ENCODE measurements at regions not wholly inside any gene's neighbourhood (a gene's known extent, or its start where the extent isn't known, plus 50 kb on each side); places are given as distances from the start of the nearest gene placed in this dataset.
"Not testable (repeated sequence)": the region's sequence is repeated elsewhere in the genome, so short reads cannot be mapped to it uniquely, and the experiment has no call there.

GRCh38 chr13:76329004-76329403, 557.2 kb downstream of the KCTD12 start:
- no peak for DNase-seq

- DNase-seq: no peak
Measured at GRCh38 chr13:76326343-76326742, 559.9 kb downstream of the KCTD12 start.

- no peak for DNase-seq
Measured at GRCh38 chr13:76319921-76320320, 566.3 kb downstream of the KCTD12 start.

- DNase-seq: no peak
Measured at GRCh38 chr13:76316998-76317527, 569.1 kb downstream of the KCTD12 start.

DNA sequence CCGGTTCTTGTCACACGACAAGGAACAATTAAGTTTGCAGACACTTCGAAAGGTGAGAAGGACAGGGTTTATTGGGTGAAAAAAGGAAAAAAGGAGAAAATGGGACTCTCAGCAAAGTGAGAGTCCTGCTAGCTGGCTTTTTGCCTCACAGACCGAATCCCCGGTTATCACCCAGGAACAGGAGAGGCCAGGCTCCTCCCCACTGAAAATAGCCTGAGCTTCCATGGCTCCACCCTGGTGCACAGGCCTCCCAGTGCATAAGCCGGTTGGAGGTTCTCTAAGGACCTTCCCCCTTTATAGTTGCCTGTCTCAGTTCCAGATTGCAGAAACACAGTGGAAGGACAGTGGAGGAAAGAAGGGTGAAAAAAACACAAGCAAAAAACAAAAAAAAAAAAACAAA, 571.7 kb downstream of the KCTD12 start:
- no peak for DNase-seq

DNA sequence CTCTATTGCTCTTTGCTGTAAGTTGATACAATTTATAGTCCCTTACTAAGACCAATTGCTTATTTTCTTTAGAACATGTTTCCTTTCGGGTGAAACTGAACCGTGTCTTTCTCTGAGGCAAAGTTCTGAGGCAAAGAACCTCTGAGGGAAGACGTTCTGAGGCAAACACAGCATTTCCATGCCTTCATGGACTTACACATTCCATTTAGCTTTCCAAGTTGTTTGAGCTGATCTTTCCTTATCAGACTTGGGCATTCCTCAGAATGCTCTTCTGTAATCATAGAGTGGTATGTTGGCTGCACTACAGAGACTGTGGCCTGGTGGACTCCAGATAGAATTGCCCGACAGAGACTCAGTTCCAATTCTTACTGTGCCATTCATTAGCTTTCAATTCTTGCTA, 579.1 kb downstream of the KCTD12 start:
- no peak for DNase-seq

DNA sequence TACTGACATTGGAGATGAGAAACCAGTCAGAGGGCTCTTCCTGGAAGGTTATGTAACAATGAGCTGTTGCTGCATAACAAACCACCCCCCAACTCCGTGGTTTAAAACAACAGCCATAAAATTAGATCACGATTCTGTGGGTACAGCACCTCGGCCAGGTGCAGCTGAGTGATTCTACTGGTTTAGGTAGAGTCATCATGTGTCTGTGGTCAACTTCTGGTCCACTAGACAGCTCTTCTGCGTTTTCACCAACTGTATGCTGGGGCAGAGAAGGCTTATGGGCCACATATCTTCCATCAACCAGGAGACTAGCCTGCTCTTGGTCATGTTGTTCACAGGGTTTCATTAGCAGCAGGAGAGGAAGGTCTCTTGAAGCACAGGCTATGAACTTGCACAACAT, 585.5 kb downstream of the KCTD12 start:
- no peak for DNase-seq

- no peak for DNase-seq
Measured at GRCh38 chr13:76297331-76297730, 588.9 kb downstream of the KCTD12 start.

- DNase-seq: no peak
Measured at GRCh38 chr13:76296751-76297150, 589.5 kb downstream of the KCTD12 start.

GRCh38 chr13:76295020-76295419, 591.2 kb downstream of the KCTD12 start:
- DNase-seq: not testable (repeated sequence)

GRCh38 chr13:76293751-76294150, 592.5 kb downstream of the KCTD12 start:
- DNase-seq: no peak

GRCh38 chr13:76293346-76293745, 592.9 kb downstream of the KCTD12 start:
- DNase-seq: no peak

DNA sequence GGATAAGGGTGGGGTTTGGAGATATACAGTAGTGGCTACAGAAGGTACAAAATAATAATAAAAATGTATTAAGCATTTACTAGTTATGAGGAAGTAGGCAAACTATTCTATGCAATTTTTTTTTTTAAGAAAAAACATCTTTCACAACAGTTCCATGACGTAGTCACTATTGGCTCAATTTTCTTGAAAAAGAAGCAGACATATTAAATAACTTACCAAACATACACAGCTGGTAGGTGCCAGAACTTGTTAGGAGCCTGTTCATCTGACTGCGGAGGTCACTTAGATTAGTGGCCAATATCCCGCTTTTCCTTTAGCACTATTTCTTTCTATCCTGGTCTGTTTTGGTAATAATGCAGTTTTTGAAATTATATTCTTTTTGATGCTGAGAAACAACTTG, 593.5 kb downstream of the KCTD12 start:
- DNase-seq: no peak

DNA sequence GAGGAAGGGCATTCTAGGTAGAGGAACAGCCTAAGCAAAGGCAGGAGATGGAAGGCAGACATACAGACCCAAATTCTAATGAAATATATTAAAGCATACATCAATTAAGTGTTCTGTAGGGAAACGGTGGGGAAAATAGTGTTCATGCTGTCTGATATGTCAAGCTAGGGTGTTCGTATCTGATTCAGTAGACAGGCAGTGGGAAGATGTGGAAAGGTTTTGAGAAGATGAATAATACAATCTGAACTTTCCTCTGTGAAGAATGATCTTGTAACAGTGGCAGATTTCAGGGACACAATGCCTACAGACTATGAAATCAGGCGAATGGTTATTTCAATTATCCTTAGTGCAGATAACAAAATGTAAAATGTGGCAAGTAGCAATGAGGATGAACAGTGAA, 594.2 kb downstream of the KCTD12 start:
- no peak for DNase-seq

DNA sequence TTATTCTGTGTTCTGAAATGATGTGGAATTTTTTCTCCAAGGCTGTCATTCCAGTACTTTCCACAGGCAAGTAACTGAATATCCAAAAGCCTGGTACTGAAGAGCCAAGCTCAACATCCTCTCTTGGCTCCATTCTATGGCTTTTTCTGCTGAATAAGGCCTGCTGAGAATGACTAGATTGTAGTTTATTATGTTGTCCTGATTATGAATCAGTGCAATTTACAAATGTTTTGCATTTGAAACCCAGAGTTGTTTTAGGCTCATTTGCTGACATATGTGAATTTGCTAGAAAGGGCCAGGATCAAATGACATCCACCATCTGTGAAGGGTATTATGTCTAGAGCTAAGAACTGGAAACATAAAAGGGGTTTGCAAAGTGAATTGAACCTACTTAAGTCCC, 596.6 kb downstream of the KCTD12 start:
- no peak for DNase-seq

DNA sequence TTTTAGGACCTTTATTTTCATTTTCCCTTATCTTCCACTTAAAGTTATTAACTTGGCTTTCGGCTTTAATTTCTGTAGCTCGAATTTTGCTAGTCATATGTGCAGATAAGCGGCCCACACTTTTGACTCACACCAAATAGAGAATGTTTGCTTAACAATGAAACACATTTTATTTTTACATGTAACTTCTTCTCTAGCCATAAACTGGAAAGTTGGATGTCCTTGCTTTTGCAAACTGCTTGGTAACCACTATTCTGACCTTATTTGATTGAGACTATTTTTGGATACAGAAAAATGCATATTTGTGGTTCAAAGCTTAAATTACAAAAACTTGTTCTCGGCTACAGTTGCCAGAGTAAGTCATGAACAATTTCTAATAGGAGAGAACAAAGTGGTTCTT, 600.0 kb downstream of the KCTD12 start:
- DNase-seq: no peak

GRCh38 chr13:76285463-76285862, 600.7 kb downstream of the KCTD12 start:
- no peak for DNase-seq

DNA sequence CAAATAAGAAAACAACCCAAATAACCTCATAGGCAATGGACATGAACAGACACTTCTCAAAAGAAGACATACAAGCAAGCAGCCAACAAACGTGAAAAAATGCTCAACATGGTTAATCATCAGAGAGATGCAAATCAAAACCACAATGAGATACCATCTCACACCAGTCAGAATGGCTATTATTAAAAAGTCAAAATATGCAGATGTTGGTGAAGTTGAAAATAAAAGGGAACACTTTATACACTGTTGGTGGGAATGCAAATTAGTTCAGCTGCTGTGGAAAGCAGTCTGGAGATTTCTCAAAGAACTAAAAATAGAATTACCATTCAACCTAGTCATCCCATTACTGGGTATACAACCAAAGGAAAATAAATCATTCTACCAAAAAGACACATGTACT, 606.4 kb downstream of the KCTD12 start:
- DNase-seq: not testable (repeated sequence)

- no peak for DNase-seq
Measured at GRCh38 chr13:76271728-76272232, 614.4 kb downstream of the KCTD12 start.

DNA sequence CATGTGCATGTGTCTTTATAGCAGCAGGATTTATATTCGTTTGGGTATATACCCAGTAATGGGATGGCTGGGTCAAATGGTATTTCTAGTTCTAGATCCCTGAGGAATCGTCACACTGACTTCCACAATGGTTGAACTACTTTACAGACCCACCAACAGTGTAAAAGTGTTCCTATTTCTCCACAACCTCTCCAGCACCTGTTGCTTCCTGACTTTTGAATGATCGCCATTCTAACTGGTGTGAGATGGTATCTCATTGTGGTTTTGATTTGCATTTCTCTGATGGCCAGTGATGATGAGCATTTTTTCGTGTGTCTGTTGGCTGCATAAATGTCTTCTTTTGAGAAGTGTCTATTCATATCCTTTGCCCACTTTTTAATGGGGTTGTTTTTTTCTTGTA, 617.9 kb downstream of the KCTD12 start:
- DNase-seq: not testable (repeated sequence)

DNA sequence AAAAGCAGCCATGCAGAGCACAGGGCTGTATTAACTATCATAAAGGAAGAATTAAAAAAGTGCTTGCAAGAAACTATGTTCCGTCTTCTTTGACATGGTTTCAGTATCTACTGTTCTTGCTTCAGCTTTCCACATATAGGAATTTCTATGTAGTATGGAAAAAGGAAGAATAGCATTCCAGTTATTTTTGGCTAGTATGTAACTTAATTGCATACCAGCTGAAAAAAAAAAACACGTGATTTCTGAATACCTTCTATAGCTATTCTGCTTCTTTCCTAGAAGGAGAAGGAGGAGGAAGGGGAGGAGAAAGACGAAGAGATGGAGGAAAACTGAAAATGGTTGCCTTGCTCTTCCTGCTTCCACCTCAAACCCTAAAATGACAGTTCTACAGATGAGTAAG, 619.0 kb downstream of the KCTD12 start:
- DNase-seq: no peak

DNA sequence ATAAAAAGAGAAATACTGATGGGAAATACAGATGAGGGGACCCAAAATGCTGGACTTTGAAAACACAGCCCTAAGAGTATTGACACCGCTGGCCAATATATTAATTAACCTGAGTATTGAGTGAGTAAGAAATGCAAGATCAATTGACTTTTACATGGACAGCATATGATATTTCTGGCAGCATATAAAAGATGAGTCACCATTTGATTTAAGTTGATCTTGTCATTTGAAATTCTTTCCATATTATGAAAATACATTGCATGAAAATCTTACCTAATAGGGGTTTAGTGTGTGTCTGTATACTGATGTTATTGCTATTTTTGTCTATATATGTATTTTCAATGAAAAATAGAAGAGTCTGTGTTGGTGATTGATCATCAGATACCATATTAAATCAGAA, 619.6 kb downstream of the KCTD12 start:
- DNase-seq: no peak

DNA sequence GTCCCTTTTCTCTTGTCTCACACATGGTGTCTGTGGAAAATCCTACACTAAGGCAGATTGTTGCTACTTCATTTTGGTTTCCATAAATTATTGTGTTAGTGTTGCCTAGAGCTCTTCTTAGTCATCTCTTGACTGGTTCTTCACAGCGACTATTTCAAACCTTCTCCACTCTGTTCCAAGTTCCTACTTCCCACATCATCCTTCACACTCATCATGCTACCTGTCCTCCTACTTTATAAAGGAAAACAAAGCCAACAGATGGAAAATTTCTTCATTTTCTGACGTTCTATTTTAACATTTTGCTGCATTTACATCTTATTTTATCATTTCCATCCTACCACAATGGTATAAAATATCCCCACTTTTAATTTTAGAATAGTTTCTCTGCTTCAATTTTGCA, 614.1 kb downstream of the LMO7 start:
- DNase-seq: no peak

- no peak for DNase-seq
Measured at GRCh38 chr13:76245920-76246319, 609.8 kb downstream of the LMO7 start.

GRCh38 chr13:76245211-76245610, 609.1 kb downstream of the LMO7 start:
- DNase-seq: no peak

GRCh38 chr13:76243120-76243519, 607.0 kb downstream of the LMO7 start:
- DNase-seq: not testable (repeated sequence)
